Middle frontal gyrus (tissue), 1 donor: ENCODE measurements at regions not wholly inside any gene's neighbourhood (a gene's known extent, or its start where the extent isn't known, plus 50 kb on each side); places are given as distances from the start of the nearest gene placed in this dataset.

Source experiments
- DNase-seq: peaks from one replicate; pipeline ENCODE4 v3.0.0-alpha.2; 2015; ENCODE audit warnings: low spot score; ENCODE audit errors: extremely low spot score

- DNase-seq, result no peak
These were observed 118.0 kb upstream of the PRSS58 start for GRCh38 chr7:142375710-142376313.

GRCh38 chr7:142372727-142373126 lies 114.9 kb upstream of the PRSS58 start:
- no peak for DNase-seq

- no peak for DNase-seq
These were observed 113.9 kb upstream of the PRSS58 start for GRCh38 chr7:142371586-142372377.

- no peak for DNase-seq
These were observed 107.6 kb upstream of the PRSS58 start for GRCh38 chr7:142365410-142365842.

GRCh38 chr7:142364551-142364950 lies 106.7 kb upstream of the PRSS58 start:
- no peak for DNase-seq

- no peak for DNase-seq
These were observed 104.5 kb upstream of the PRSS58 start for GRCh38 chr7:142362349-142362748.

- DNase-seq, result no peak
These were observed 101.9 kb upstream of the PRSS58 start for GRCh38 chr7:142359694-142360279.

GRCh38 chr7:142357953-142358520 lies 100.2 kb upstream of the PRSS58 start:
- DNase-seq, result no peak

GRCh38 chr7:142356166-142356565 lies 98.3 kb upstream of the PRSS58 start:
- DNase-seq, result no peak

- no peak for DNase-seq
These were observed 97.5 kb upstream of the PRSS58 start for GRCh38 chr7:142355328-142355727.

- no peak for DNase-seq
These were observed 95.5 kb upstream of the PRSS58 start for GRCh38 chr7:142353147-142354060.

- no peak for DNase-seq
These were observed 94.7 kb upstream of the PRSS58 start for GRCh38 chr7:142352543-142352942.

GRCh38 chr7:142351145-142351544 lies 93.3 kb upstream of the PRSS58 start:
- no peak for DNase-seq

GRCh38 chr7:142349670-142350405 lies 92.0 kb upstream of the PRSS58 start:
- DNase-seq, result no peak

GRCh38 chr7:142348921-142349405 lies 91.1 kb upstream of the PRSS58 start:
- no peak for DNase-seq

GRCh38 chr7:142348100-142348499 lies 90.2 kb upstream of the PRSS58 start:
- DNase-seq, result no peak

GRCh38 chr7:142347091-142347490 lies 89.2 kb upstream of the PRSS58 start:
- no peak for DNase-seq

- no peak for DNase-seq
These were observed 88.0 kb upstream of the PRSS58 start for GRCh38 chr7:142345811-142346210.

GRCh38 chr7:142338633-142339501 lies 81.0 kb upstream of the PRSS58 start:
- DNase-seq, result no peak
